GM12875 (cell line): ENCODE measurements at regions not wholly inside any gene's neighbourhood (a gene's known extent, or its start where the extent isn't known, plus 50 kb on each side); places are given as distances from the start of the nearest gene placed in this dataset.

Source experiments
- H3K4me3 ChIP-seq: one replicate; pipeline ENCODE4 v1.5.1; 2011; ENCODE audit warnings: low read depth, low read length, control low read depth
- CTCF ChIP-seq: IDR thresholded peaks from 2 replicates; pipeline ENCODE4 v1.5.1; 2011; ENCODE audit warnings: low read depth, mild to moderate bottlenecking, control low read depth, inconsistent platforms, low read length, moderate library complexity, borderline replicate concordance; ENCODE audit not compliant: insufficient read depth

- no peak for TF ChIP-seq CTCF
Measured at GRCh38 chr1:208538587-208538986, 294.4 kb upstream of the PLXNA2 start.

GRCh38 chr1:208540724-208541123 is 296.5 kb upstream of the PLXNA2 start:
- no peak overlapping the region for H3K4me3 ChIP-seq
- TF ChIP-seq CTCF, result no peak

More at GRCh38 chr1:208538587-208538986, 294.4 kb upstream of the PLXNA2 start:
- H3K4me3 ChIP-seq, result no peak overlapping the region

GRCh38 chr1:208541225-208541855 is 297.2 kb upstream of the PLXNA2 start:
- TF ChIP-seq CTCF, result no peak
- no peak overlapping the region for H3K4me3 ChIP-seq

GRCh38 chr1:208542309-208542708 is 298.1 kb upstream of the PLXNA2 start:
- no peak overlapping the region for H3K4me3 ChIP-seq
- TF ChIP-seq CTCF, result no peak

GRCh38 chr1:208544053-208544452 is 299.9 kb upstream of the PLXNA2 start:
- TF ChIP-seq CTCF, result no peak
- H3K4me3 ChIP-seq, result no peak overlapping the region

- no peak overlapping the region for H3K4me3 ChIP-seq
- TF ChIP-seq CTCF, result no peak
Measured at GRCh38 chr1:208544794-208545193, 300.6 kb upstream of the PLXNA2 start.

- H3K4me3 ChIP-seq, result no peak overlapping the region
- TF ChIP-seq CTCF, result no peak
Measured at GRCh38 chr1:208551024-208551423, 306.8 kb upstream of the PLXNA2 start.
